GM23338 (cell line): ENCODE measurements at regions not wholly inside any gene's neighbourhood (a gene's known extent, or its start where the extent isn't known, plus 50 kb on each side); places are given as distances from the start of the nearest gene placed in this dataset.

Source experiments
- ATAC-seq: fragments of 200-7000 bp; cut with Tn5 transposase; 3 replicates; pipeline ENCODE4 v1.9.1; 2020
- DNase-seq: peaks from one replicate; pipeline ENCODE4 v3.0.0-alpha.2; 2015; ENCODE audit warnings: low spot score
- H2AFZ ChIP-seq: fragments of 200-600 bp; sonication (generic); 2 replicates; pipeline ENCODE4 v1.8.0; 2016; ENCODE audit warnings: antibody characterized with exemption, mild to moderate bottlenecking, moderate library complexity
- H3F3A ChIP-seq: fragments of 200-600 bp; sonication (generic); replicated peaks from 2 replicates; pipeline ENCODE4 v1.8.0; 2017; ENCODE audit warnings: antibody characterized with exemption, mixed run types, low read depth
- H3K27ac ChIP-seq: fragments of 200-600 bp; sonication (generic); 2 replicates; pipeline ENCODE4 v1.6.1; 2016; ENCODE audit warnings: low read depth
- H3K27me3 ChIP-seq: fragments of 200-600 bp; sonication (generic); 2 replicates; pipeline ENCODE4 v1.8.0; 2016; ENCODE audit warnings: mild to moderate bottlenecking, mixed run types, moderate library complexity; ENCODE audit not compliant: insufficient read depth
- H3K36me3 ChIP-seq: fragments of 200-600 bp; sonication (generic); 2 replicates; pipeline ENCODE4 v1.8.0; 2016; ENCODE audit warnings: mild to moderate bottlenecking; ENCODE audit not compliant: insufficient read depth
- H3K4me1 ChIP-seq: fragments of 200-600 bp; sonication (generic); 2 replicates; pipeline ENCODE4 v1.8.0; 2016; ENCODE audit warnings: mild to moderate bottlenecking, moderate library complexity; ENCODE audit not compliant: insufficient read depth
- H3K4me2 ChIP-seq: fragments of 200-600 bp; sonication (generic); 2 replicates; pipeline ENCODE4 v1.7.1; 2017; ENCODE audit warnings: mixed run types
- H3K4me3 ChIP-seq: fragments of 200-600 bp; sonication (generic); 2 replicates; pipeline ENCODE4 v1.6.1; 2016; ENCODE audit warnings: mixed run types
- H3K79me2 ChIP-seq: fragments of 200-600 bp; sonication (generic); replicated peaks from 2 replicates; pipeline ENCODE4 v1.8.0; 2017; ENCODE audit warnings: mild to moderate bottlenecking; ENCODE audit not compliant: insufficient read depth
- H3K9me2 ChIP-seq: fragments of 200-600 bp; sonication (generic); 2 replicates; pipeline ENCODE4 v1.8.0; 2017; ENCODE audit not compliant: insufficient read depth
- H4K20me1 ChIP-seq: fragments of 200-600 bp; sonication (generic); replicated peaks from 2 replicates; pipeline ENCODE4 v1.8.0; 2017; ENCODE audit warnings: mild to moderate bottlenecking; ENCODE audit not compliant: insufficient read depth
- H3K27ac Mint-ChIP-seq: 2 replicates; pipeline ENCODE4 v1.8.0; 2020; ENCODE audit warnings: inconsistent platforms, mild to moderate bottlenecking, moderate library complexity, mixed read lengths
- H3K27me3 Mint-ChIP-seq: 3 replicates; pipeline ENCODE4 v1.8.0; 2022; ENCODE audit warnings: low read depth, mild to moderate bottlenecking, moderate library complexity, mixed read lengths, inconsistent platforms; ENCODE audit not compliant: insufficient read depth, poor library complexity
- H3K36me3 Mint-ChIP-seq: 3 replicates; pipeline ENCODE4 v1.8.0; 2021; ENCODE audit warnings: low read depth, mild to moderate bottlenecking, inconsistent platforms, moderate library complexity, mixed read lengths
- H3K4me1 Mint-ChIP-seq: 3 replicates; pipeline ENCODE4 v1.8.0; 2020; ENCODE audit warnings: mild to moderate bottlenecking, inconsistent platforms, mixed read lengths
- H3K4me3 Mint-ChIP-seq: 3 replicates; pipeline ENCODE4 v1.8.0; 2021; ENCODE audit warnings: moderate library complexity, mild to moderate bottlenecking, inconsistent platforms, mixed read lengths
- H3K9me3 Mint-ChIP-seq: 3 replicates; pipeline ENCODE4 v1.8.0; 2020; ENCODE audit warnings: moderate library complexity, mild to moderate bottlenecking, inconsistent platforms, mixed read lengths
- CREB1 ChIP-seq: fragments of 250-450 bp; sonication (Bioruptor Pico); IDR thresholded peaks from 2 replicates; pipeline ENCODE4 v1.5.0; 2020; ENCODE audit warnings: low read depth, mild to moderate bottlenecking, moderate library complexity
- ETS1 ChIP-seq: IDR thresholded peaks from 2 replicates; pipeline ENCODE4 v1.6.1; 2016; ENCODE audit warnings: antibody characterized with exemption
- EZH2 ChIP-seq: fragments of 200-600 bp; sonication (generic); IDR thresholded peaks from one replicate; pipeline ENCODE4 v1.8.0; 2017; ENCODE audit warnings: antibody characterized with exemption, mild to moderate bottlenecking, low read depth; ENCODE audit not compliant: unreplicated experiment
- EZH2phosphoT487 ChIP-seq: fragments of 200-600 bp; sonication (generic); IDR thresholded peaks from one replicate; pipeline ENCODE4 v1.8.1; 2018; ENCODE audit warnings: antibody characterized with exemption; ENCODE audit not compliant: unreplicated experiment
- JUNB ChIP-seq: IDR thresholded peaks from one replicate; pipeline ENCODE4 v1.6.1; 2016; ENCODE audit warnings: antibody characterized with exemption; ENCODE audit not compliant: unreplicated experiment
- NANOG ChIP-seq: IDR thresholded peaks from 2 replicates; pipeline ENCODE4 v1.6.1; 2016; ENCODE audit warnings: antibody characterized with exemption, borderline replicate concordance
- POLR2AphosphoS5 ChIP-seq: IDR thresholded peaks from 2 replicates; pipeline ENCODE4 v1.6.1; 2016; ENCODE audit warnings: antibody characterized with exemption, low read depth
- REST ChIP-seq: IDR thresholded peaks from one replicate; pipeline ENCODE4 v1.6.1; 2018; ENCODE audit warnings: antibody characterized with exemption; ENCODE audit not compliant: unreplicated experiment
- STAT1 ChIP-seq: IDR thresholded peaks from one replicate; pipeline ENCODE4 v1.6.1; 2016; ENCODE audit warnings: antibody characterized with exemption; ENCODE audit not compliant: unreplicated experiment
- ZNF114 ChIP-seq: fragments of 250-450 bp; sonication (Bioruptor Pico); IDR thresholded peaks from 2 replicates; pipeline ENCODE4 v1.5.0; 2020; ENCODE audit warnings: mild to moderate bottlenecking, moderate library complexity
- ZNF331 ChIP-seq: fragments of 250-450 bp; sonication (Bioruptor Pico); IDR thresholded peaks from 2 replicates; pipeline ENCODE4 v1.5.0; 2020; ENCODE audit warnings: low read depth, mild to moderate bottlenecking, moderate library complexity
- TF ChIP-seq, protein P1 (sequence below): fragments of 250-450 bp; sonication (Bioruptor Pico); IDR thresholded peaks from 2 replicates; pipeline ENCODE4 v1.5.0; 2020; ENCODE audit warnings: mild to moderate bottlenecking, moderate library complexity
- TF ChIP-seq, protein P2 (sequence below), 2 experiments: fragments of 200-600 bp in 1 of 2; sonication (generic) in 1 of 2; conservative IDR thresholded peaks; 2 replicates each; pipeline versions ENCODE4 v1.5.1 to v1.6.1; 2016 to 2017; ENCODE audit warnings: antibody characterized with exemption in 2 of 2, low read depth in 2 of 2, mild to moderate bottlenecking in 2 of 2, moderate library complexity in 1 of 2

DNA sequence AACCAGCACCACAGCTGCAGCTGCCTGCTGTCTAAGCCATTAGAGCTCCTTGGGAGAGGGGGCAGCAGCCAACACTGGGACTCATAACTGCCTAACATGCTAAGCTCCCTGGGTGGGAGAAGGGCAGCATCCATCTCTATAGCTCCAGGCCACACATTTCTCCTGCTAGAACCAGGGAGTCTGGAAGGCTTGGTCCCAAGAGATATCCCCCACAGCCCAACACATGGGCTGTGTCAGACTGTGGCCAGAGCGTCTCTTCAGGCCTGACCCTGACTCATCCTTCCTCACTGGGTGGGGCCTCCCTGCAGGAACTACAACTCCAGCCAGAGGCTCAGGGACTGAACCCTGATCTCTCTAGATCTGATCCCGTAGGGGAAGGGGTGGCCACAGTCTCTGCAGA is 411.1 kb downstream of the HDGFL1 start:
- Mint-ChIP-seq H3K27ac (no peak overlapping the region), H3K9me3 (no peaks in the 10 kb centered on the region), H3K36me3 (no peaks in the 10 kb centered on the region), H3K27me3 (no peaks in the 10 kb centered on the region), H3K4me3 (no peak overlapping the region), H3K4me1 (no peaks in the 10 kb centered on the region)
- no peak overlapping the region for H3K4me3 ChIP-seq
- H4K20me1 ChIP-seq, result no peaks in the 10 kb centered on the region
- no peaks in the 10 kb centered on the region for H3K27me3 ChIP-seq
- H3F3A ChIP-seq, result no peaks in the 10 kb centered on the region
- H3K4me1 ChIP-seq, result no peaks in the 10 kb centered on the region
- ATAC-seq, result no peak
- H3K79me2 ChIP-seq, result no peaks in the 10 kb centered on the region
- no peak overlapping the region for H3K4me2 ChIP-seq
- no peaks in the 10 kb centered on the region for H3K36me3 ChIP-seq
- no peak for TF ChIP-seq NANOG
- TF ChIP-seq EZH2phosphoT487, result no peak
- TF ChIP-seq, protein P1, sequence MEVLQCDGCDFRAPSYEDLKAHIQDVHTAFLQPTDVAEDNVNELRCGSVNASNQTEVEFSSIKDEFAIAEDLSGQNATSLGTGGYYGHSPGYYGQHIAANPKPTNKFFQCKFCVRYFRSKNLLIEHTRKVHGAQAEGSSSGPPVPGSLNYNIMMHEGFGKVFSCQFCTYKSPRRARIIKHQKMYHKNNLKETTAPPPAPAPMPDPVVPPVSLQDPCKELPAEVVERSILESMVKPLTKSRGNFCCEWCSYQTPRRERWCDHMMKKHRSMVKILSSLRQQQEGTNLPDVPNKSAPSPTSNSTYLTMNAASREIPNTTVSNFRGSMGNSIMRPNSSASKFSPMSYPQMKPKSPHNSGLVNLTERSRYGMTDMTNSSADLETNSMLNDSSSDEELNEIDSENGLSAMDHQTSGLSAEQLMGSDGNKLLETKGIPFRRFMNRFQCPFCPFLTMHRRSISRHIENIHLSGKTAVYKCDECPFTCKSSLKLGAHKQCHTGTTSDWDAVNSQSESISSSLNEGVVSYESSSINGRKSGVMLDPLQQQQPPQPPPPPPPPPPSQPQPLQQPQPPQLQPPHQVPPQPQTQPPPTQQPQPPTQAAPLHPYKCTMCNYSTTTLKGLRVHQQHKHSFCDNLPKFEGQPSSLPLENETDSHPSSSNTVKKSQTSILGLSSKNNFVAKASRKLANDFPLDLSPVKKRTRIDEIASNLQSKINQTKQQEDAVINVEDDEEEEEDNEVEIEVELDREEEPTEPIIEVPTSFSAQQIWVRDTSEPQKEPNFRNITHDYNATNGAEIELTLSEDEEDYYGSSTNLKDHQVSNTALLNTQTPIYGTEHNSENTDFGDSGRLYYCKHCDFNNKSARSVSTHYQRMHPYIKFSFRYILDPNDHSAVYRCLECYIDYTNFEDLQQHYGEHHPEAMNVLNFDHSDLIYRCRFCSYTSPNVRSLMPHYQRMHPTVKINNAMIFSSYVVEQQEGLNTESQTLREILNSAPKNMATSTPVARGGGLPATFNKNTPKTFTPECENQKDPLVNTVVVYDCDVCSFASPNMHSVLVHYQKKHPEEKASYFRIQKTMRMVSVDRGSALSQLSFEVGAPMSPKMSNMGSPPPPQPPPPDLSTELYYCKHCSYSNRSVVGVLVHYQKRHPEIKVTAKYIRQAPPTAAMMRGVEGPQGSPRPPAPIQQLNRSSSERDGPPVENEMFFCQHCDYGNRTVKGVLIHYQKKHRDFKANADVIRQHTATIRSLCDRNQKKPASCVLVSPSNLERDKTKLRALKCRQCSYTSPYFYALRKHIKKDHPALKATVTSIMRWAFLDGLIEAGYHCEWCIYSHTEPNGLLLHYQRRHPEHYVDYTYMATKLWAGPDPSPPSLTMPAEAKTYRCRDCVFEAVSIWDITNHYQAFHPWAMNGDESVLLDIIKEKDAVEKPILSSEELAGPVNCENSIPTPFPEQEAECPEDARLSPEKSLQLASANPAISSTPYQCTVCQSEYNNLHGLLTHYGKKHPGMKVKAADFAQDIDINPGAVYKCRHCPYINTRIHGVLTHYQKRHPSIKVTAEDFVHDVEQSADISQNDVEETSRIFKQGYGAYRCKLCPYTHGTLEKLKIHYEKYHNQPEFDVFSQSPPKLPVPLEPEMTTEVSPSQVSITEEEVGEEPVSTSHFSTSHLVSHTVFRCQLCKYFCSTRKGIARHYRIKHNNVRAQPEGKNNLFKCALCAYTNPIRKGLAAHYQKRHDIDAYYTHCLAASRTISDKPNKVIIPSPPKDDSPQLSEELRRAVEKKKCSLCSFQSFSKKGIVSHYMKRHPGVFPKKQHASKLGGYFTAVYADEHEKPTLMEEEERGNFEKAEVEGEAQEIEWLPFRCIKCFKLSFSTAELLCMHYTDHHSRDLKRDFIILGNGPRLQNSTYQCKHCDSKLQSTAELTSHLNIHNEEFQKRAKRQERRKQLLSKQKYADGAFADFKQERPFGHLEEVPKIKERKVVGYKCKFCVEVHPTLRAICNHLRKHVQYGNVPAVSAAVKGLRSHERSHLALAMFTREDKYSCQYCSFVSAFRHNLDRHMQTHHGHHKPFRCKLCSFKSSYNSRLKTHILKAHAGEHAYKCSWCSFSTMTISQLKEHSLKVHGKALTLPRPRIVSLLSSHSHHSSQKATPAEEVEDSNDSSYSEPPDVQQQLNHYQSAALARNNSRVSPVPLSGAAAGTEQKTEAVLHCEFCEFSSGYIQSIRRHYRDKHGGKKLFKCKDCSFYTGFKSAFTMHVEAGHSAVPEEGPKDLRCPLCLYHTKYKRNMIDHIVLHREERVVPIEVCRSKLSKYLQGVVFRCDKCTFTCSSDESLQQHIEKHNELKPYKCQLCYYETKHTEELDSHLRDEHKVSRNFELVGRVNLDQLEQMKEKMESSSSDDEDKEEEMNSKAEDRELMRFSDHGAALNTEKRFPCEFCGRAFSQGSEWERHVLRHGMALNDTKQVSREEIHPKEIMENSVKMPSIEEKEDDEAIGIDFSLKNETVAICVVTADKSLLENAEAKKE (CRISPR knock-in tag), result no peak
- TF ChIP-seq EZH2, result no peak
- TF ChIP-seq CREB1 (CRISPR knock-in tag), result no peak
- no peak for TF ChIP-seq REST
- TF ChIP-seq ZNF331 (CRISPR knock-in tag), result no peak
- no peak for TF ChIP-seq POLR2AphosphoS5
- TF ChIP-seq ZNF114 (CRISPR knock-in tag), result no peak
- no peak for TF ChIP-seq STAT1
- no peak for TF ChIP-seq ETS1
- no peak for TF ChIP-seq JUNB
- TF ChIP-seq, protein P2, sequence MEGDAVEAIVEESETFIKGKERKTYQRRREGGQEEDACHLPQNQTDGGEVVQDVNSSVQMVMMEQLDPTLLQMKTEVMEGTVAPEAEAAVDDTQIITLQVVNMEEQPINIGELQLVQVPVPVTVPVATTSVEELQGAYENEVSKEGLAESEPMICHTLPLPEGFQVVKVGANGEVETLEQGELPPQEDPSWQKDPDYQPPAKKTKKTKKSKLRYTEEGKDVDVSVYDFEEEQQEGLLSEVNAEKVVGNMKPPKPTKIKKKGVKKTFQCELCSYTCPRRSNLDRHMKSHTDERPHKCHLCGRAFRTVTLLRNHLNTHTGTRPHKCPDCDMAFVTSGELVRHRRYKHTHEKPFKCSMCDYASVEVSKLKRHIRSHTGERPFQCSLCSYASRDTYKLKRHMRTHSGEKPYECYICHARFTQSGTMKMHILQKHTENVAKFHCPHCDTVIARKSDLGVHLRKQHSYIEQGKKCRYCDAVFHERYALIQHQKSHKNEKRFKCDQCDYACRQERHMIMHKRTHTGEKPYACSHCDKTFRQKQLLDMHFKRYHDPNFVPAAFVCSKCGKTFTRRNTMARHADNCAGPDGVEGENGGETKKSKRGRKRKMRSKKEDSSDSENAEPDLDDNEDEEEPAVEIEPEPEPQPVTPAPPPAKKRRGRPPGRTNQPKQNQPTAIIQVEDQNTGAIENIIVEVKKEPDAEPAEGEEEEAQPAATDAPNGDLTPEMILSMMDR (conservative IDR thresholded peaks at IDR 0.05; ENCODE audit: low read depth in 2 of 2), result no peak
- H3K27ac ChIP-seq, result no peak overlapping the region
- no peak for DNase-seq
- H3K9me2 ChIP-seq, result no peaks in the 10 kb centered on the region
- H2AFZ ChIP-seq, result no peak overlapping the region
